HG03342 (cell line): ENCODE measurements at regions not wholly inside any gene's neighbourhood (a gene's known extent, or its start where the extent isn't known, plus 50 kb on each side); places are given as distances from the start of the nearest gene placed in this dataset.
"Not testable (repeated sequence)": the region's sequence is repeated elsewhere in the genome, so short reads cannot be mapped to it uniquely, and the experiment has no call there.

ENCODE experiments used
- ATAC-seq: cut with Tn5 transposase; IDR thresholded peaks from one replicate; pipeline ENCODE4 v1.9.1; 2021; ENCODE audit warnings: mild to moderate bottlenecking, moderate library complexity; ENCODE audit not compliant: unreplicated experiment

- ATAC-seq = no peak
Observed at GRCh38 chr11:90531001-90531400, 308.2 kb upstream of the CHORDC1 start.

DNA sequence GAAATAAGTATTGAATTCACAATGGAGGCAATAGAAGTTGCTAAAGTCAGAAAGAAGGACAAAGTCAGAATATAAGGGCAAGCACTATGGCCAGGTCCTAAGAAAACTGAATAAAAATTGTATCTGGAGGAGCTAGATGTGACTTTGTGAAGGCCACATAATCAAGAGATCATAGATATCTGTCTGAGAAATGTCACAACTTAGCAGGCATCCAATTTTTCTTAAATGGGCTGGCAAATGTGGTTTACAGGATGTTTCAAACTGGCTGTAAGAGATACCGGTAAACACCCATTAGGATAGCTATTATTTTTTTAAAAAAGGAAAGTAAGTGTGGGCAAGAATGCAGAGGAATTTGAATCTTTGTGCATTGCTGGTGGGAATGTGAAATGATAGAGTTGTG, 303.1 kb upstream of the CHORDC1 start:
- no peak for ATAC-seq

- peak; percentile 87 for ATAC-seq
Observed at GRCh38 chr11:90512846-90513245, 290.0 kb upstream of the CHORDC1 start.

DNA sequence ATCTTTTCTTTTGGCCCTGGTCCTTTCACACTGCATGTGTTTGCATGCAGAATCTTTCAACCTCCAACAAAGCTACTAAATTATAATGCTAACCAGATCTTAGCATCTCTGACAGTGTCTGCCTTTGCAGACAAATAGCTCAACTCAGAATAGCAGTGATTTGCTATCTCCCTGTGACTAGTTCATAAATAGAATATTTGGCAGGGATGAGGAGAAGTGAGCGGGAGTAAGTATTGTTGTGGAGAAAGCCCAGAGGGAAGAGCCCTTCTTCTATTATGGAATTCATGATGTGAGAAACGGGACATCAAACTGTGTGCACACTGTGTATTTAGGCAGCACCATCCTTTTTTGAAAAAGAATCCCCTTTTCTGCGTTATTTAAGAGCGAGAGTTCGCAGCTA, 288.0 kb upstream of the CHORDC1 start:
- no peak for ATAC-seq

- ATAC-seq = no peak
Observed at GRCh38 chr11:90500922-90501568, 278.2 kb upstream of the CHORDC1 start.

- no peak for ATAC-seq
Observed at GRCh38 chr11:90496722-90497121, 273.9 kb upstream of the CHORDC1 start.

DNA sequence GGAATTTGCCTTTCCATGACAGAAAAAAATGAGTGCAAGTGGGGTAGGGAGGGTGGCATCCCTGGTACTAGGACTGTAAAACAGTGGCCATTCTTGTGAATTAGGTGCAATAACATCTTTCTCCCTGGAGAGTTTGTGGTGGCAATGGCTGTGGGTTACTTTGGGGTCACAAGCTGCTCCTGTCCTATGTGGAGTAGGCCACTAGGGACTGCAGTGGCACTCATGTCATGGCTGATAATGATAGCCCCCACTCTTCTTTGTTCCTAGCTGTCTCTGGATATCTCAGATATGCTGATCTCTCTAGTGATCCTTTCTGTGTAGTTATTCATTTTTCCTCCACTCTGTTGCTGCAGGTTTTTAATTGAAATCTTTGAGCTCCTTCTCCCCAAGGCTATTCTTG, 270.5 kb upstream of the CHORDC1 start:
- ATAC-seq = no peak

DNA sequence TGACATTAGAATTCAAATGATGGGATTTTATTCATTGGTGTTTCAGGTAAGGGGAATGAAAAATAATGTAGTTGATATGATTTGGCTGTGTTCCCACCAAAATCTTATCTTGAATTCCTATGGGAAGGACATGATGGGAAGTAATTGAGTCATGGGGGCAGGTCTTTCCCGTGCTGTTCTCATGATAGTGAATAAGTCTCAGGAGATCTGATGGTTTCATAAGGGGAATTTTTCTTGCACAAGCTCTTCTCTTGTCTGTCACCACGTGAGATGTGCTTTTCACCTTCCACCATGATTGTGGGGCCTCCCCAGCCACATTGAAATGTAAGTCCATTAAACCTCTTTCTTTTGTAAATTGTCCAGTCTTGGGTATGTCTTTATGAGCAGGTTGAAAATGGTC, 268.6 kb upstream of the CHORDC1 start:
- no peak for ATAC-seq

GRCh38 chr11:90476442-90477007, 253.7 kb upstream of the CHORDC1 start:
- peak; percentile 78 for ATAC-seq

DNA sequence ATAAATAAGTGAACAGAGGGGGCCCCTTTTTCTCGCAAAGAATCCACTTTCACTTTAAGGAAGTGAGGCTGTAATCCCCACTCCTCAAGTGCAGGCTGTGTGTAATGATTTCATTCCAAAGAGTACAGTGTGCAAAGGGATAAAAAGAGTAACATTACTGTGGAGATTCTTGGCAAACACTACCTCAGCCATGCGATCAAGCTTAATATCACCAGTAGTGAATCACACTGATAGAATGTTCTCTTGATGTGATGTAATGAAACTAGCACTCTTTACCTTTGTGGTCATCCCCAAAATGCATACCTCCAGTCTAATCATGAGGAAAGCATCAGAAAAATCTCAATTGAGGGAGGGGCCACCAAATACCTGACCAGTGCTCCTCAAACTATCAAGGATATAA, 246.1 kb upstream of the CHORDC1 start:
- no peak for ATAC-seq

DNA sequence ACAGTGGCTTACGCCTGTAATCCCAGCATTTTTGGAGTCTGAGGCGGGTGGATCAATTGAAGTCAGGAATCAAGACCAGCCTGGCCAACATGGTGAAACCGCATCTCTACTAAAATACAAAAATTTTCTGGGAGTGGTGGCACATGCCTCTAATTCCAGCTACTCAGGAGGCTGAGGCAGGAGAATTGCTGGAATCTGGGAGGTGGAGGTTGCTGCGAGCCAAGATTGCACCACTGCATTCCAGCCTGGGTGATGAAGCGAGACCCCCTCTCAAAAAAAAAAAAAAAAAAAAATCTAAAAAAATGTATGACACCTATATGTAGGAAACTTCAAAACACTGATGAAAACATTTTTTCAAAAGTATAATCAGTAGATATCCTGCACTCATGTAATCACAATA, 242.7 kb upstream of the CHORDC1 start:
- no peak for ATAC-seq

DNA sequence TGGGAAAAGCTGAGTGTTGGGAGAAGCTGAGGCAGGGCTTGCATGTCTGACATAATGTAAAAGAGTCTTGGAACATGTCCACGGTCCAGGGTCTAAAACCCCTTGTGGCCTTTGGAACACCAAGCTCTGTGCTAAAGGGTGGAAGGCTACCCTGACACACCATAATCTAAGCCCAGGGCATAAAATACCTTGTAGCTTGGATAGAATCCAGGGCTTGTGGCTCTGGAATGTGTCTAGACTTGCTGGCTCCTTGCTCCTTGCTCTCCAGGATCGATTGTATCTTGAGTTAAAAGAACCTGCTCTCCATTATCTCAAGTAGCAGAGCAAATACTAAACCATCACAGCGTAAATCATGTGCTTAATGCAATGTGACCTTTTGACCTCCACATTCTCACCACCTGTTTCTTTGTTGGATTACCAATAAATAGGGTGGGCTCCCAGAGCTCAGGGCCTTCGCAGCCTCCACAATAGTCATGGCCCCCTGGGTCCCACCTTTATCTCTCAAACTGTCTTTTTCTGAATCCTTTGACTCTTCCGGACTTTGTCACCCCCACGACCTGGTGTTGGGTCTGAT, 232.6 kb upstream of the CHORDC1 start:
- not testable (repeated sequence) for ATAC-seq

- ATAC-seq = no peak
Observed at GRCh38 chr11:90453525-90453924, 230.7 kb upstream of the CHORDC1 start.

DNA sequence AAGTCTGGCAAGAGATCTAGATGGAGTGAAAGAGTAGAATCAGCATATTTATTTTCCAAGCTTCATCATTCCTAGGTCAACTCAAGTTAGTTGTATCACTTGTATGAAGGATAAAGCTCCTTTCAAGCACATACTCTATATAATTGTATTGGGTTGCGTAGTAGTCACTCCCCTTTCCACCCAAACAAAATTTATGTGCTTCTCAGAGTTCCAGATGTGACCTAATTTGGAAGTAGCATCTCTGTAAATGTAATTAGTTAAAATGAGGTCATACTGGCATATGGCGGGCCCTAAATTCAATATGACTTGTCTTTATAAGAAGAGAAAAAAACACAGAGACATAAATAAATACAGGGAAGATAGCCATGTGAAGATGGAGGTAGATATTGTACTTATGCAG, 226.8 kb upstream of the CHORDC1 start:
- no peak for ATAC-seq

DNA sequence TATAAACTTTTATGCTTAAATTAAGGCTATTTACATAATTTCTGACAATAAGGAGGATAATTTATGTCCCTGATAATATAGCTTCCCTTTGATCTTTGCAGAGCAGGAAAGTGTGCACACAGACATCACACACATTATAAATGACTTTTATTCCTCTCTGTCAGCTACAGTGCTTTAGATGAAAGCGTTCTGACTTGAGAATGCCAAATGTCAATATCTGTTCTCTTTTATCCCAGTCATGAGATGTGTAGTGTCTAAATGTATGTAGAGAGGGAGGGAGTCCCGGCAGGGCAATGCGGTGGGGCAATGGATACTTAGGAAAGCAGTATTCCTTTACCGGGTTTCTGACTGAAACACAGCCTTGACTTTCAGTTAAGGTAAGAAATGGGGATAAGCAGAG, 225.4 kb upstream of the CHORDC1 start:
- no peak for ATAC-seq

DNA sequence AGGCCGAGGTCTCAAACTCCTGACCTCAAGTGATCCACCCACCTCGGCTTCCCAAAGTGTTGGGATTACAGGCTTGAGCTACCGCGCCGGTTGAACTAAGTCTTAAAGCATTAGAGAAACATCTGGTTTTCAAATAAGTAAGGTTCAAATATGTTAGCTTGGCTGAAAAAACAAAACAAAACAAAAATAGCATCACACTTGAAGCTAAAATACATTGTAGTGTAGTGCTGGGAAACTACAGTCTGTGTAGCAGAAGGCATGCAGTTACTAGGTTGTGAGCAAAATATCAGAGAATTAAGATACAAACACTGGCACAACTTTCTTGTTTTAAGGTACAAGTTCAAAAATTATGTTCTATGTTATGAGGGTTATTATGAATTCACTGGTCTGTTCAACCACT, 224.8 kb upstream of the CHORDC1 start:
- no peak for ATAC-seq

- no peak for ATAC-seq
Observed at GRCh38 chr11:90446207-90446606, 223.4 kb upstream of the CHORDC1 start.

- no peak for ATAC-seq
Observed at GRCh38 chr11:90438069-90438468, 215.2 kb upstream of the CHORDC1 start.

- no peak for ATAC-seq
Observed at GRCh38 chr11:90434858-90435257, 212.0 kb upstream of the CHORDC1 start.

DNA sequence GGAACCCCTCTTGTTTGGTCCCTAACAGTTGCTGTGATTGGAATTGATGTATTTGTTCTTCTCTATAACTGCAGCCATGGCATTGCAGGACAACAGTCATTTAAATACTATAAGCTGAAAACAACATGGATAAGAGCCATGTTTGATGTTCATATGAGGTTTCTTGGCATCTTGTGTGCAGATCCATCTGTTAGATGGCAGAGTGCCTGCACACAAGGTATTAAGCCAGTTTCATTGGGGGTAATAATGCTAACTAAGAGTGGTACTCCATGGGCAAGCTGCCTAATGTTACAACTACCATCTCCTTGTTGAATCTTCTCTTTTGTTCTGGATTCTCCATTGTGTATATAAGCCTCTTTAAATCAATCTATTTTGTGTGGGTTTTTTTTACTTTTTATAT, 206.0 kb upstream of the CHORDC1 start:
- no peak for ATAC-seq

GRCh38 chr11:90426442-90426841, 203.6 kb upstream of the CHORDC1 start:
- ATAC-seq = no peak

DNA sequence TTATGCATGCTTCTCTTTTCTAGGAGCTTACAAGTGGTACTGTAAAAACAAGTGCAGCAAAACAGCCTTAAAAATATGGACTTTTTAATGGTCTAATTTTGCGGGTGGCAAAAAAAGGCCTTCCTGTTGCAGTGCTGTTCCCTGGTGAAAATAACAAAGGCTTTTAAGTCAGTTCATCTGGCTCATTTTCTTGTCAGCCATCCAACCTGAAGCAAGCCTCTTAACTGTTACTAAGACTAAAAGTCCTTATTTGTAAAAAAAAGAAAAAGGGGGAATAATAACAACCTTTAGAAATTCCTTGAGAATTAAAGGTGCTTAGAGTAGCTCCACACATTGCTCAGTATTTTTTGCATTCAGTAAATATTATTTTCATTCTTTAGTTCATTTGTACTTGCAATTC, 200.5 kb upstream of the CHORDC1 start:
- no peak for ATAC-seq

- ATAC-seq = not testable (repeated sequence)
Observed at GRCh38 chr11:90422787-90423186, 199.9 kb upstream of the CHORDC1 start.
